GM19395 (cell line): ENCODE measurements at regions not wholly inside any gene's neighbourhood (a gene's known extent, or its start where the extent isn't known, plus 50 kb on each side); places are given as distances from the start of the nearest gene placed in this dataset.
"Not testable (repeated sequence)": the region's sequence is repeated elsewhere in the genome, so short reads cannot be mapped to it uniquely, and the experiment has no call there.

Experiments used
- ATAC-seq: cut with Tn5 transposase; IDR thresholded peaks from one replicate; pipeline ENCODE4 v1.9.1; 2021; ENCODE audit warnings: mild to moderate bottlenecking, moderate library complexity; ENCODE audit not compliant: unreplicated experiment

DNA sequence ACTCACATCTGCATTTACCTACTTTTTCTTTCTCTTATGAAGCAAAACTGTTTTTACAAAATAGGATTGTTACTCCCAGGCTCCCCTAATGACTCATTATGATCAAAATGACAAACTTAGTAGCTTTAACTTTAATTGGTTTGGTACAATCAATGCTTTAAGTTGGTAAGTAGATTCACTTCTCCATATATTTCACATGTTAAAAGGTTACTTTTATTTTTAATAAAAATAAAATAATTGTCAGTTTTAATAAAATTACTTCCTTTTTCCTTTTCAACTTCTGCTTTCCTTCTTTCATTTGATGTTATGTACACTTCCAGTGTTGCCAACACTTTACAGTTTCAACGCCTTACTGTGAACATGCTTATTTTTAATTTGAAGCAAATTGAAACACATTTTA, 477.6 kb downstream of the SETD4 start:
- ATAC-seq: no peak

DNA sequence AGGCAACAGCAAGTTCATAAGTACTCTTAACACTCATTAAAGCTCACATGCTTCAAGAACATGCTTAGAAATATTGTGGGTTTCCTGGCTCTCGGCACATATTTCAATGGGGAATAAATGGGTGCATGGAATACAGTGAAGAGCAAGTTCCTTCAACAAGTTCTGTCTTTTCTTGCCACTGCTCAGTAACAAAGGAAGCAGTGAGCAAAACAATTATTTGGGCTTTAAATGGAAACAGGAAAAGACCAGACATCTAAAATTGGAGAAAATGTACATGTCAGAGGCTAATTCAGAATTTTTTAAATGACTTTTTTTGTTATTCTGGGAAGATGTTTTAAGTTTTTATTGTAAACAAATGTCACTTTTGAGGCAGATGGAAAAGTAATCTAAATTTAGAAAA, 478.7 kb downstream of the SETD4 start:
- ATAC-seq: no peak

DNA sequence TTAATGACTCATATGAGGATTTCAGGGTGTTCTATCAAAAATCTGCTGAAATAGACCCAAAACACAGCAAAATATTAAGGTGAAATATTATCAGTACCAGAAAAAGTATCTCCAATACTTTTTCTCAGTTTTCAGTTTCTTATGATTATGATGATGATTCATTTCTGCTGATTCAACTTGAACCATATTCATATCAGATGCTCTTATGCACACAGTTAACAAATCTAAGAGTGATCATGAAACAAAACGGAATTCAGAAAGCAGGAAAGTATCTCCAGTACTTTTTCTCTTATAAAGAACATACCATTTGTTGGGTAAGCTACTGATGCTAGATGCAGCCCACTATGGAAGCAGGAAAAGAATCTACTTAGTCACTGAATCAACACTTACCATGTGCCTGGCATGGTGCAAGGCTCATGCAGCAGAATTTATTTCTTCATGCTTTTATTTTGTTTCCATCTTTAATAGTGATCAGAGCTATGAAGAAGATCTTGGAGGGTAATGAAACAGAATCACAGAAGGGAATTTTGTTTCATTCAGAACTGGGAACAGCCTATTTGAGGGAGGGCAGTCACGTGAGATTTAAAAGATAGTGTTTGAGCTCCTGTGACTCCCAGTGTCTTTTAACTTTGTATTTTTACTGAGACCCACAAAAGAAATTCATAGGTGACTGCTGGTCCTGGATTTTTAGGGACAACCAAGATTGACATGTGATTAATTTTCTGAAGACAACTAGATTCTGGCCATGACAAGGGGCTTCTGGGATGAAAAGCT, 480.6 kb downstream of the SETD4 start:
- ATAC-seq: no peak

DNA sequence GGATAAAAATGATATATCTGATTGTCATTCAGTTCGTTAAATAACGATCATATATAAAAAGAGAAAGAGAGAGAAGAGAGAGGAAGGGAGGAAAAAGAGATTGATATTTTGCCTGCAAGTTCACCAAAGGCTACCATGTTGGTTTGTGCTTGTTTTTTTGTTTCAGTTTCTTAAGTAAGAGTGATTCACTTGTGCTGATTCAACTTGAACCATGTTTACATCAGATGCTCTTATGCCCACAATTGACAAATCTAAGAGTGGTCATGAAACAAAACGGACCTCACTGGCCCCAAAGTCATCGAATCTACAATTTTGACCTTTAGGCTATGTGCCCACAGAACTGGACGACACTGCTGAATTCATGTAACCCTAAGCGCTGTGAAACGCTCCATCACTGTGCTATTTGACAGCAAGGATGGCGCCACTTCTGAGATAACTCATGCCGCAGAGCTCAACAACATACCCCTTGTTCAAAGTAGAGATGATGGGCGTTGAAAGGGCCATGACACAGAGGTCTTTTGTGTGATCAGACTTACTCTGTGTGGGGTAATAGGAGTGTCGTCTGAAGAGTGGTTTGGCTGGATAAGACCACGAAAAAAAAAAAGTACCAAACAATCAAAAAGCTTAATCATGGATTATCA, 481.4 kb downstream of the SETD4 start:
- no peak for ATAC-seq

DNA sequence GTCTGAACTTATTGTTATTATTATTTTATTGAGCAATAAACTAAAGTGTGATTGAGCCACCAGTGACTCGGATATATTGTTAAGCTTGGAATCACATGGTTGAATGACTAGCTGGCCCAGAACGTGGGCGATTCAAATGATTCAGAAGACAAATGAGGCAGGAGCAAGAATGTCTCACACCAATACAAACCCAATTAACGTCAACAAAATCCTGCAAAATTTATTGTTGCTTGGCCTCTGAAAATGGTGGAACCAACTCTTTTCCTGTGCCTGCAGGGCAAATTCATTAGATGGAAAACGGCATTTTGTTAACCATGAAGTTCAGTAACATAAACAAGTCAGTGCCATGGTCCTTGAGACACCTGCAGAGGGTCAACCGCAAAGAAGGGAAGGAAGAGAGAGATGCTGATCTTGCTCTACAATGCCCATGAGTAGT, 482.0 kb downstream of the SETD4 start:
- ATAC-seq: no peak

DNA sequence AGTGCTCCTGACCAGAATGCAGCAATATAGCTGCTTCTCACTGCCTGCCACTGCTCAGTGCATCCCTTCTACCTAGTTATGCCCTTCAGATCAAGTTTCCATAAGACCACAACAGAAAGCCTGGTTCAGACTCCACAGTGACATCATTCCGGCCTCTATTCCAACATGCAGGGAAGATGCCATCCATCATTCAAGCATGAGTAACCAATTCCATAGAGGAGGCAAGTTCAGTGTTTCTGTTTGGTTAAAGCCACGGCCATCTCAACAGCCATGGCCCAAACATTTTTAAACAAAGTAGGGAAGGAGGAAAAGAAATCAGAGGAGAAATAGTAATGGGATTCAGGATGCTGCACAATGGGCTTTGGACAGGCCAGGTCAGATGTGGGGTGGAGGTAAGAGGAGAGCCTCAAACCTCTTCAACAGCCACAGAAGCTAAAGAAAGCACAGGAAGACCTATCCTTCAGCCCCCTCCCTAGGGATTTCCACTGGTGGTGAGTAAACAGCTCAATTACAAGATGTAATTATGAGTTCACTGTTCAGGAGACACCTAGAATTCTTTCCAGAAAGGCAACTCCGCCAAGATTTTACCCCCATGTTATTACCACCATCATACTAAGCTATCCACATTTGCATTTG, 484.9 kb downstream of the SETD4 start:
- no peak for ATAC-seq

DNA sequence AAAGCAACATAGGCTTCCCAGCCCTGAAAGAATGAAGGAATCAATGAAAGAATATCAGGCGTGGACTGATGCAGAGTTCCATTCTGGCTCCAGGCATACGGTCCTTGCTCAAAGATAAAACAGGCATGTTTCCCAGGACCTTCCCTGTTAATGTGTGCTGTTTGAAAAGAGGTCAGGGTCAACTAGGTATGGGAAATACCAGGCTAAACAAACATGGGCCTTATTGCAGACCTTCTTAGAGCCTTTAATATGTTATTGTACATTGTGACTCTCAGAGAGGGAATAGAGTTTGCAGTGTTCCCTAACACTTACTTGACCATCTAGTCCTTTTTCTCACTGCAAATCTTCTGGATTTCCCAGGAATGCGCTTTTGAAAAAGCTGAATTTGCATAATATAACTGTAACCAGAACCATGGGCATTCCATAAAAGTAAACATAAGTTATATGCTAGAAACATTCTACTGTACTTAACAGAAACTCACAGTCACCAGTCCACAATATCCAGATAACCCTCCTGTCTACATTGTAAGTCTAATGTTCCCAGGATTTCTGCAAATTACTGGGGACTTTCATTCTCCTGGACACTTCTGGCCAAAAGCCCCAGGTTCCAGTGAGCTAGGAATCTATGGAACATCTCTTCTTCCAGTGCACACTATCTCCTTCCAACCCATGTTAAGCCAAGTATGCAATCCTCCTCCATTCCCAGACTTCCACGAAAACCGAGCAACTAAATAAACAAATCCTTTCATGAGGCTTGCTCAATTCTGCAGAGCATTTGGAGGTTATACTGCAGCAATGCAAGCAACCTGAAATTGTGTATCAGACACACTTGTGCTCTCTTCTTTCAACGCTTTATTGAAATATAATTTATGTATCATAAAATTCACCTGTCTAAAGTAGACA, 486.6 kb downstream of the SETD4 start:
- ATAC-seq: no peak

DNA sequence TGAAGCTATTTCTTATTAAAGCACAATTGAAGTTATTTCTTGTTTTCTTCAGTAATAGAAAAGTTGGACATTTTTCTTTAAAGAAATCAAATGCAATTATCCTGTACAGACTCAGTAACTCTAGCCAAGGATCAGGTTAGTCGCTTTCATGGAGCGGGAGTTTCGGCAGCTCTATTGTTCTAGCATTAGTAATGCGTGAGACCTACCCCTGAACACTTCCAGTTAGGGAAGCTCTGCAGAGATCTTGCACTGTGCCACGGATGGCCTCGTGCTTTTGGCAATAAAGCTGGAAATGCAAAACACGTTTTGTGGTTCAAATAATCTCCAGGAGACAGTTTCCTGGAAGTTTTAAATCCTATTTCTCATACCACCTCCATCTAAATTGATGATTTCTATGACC, 488.4 kb downstream of the SETD4 start:
- ATAC-seq: no peak

DNA sequence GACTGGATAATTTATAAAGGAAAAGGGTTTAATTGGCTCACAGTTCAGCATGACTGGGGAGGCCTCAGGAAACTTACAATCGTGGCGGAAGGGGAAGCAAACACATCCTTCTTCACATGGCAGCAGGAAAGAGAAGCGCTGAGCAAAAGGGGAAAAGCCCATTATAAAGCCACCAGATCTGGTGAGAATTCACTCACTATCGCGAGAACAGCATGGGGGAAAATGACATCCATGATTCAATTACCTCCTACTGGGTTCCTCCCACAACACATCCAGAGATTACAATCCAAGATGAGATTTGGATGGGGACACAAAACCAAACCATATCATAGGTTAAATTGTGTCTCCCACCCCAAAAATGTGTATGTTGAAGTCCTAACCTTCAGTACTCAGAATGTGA, 491.7 kb downstream of the SETD4 start:
- ATAC-seq: no peak

DNA sequence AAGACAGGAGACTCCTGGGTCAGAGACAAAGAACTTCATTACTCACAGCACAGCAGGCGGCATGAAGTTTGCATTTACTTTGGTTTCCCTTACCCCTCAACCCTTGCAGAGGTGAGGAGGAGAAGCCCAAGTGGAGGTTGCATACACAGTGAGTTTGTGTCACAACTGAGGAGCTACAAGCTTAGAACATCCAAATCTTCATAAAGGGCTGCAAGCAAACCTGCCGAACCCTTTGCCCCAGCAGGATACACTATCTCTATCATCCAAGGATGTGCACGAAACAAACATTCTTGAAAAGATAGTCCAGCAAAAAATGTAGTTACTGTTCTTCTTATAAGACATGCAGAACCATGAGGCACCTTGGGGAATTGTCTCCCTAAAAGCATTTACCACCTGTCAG, 493.5 kb downstream of the SETD4 start:
- ATAC-seq: no peak

DNA sequence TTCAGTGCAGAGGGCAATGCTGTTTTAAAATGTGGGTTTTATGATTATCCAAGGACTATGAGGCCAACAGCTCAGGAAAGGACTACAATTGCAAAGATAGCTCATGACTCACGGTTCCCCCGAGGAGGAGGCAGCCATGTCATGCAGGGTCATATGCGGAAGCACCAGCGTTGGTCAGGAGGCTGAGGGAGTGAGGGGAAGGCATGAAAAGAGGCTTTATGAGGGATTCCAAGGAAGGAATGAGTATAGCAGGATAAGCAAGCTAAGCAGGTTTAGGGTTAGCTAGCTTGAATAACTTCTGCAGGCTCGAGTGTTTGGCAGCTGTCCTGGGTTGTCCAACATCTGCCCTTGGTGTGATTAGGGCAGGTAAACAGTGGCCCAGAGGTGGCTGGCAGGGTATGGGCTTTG, 495.1 kb downstream of the SETD4 start:
- no peak for ATAC-seq

DNA sequence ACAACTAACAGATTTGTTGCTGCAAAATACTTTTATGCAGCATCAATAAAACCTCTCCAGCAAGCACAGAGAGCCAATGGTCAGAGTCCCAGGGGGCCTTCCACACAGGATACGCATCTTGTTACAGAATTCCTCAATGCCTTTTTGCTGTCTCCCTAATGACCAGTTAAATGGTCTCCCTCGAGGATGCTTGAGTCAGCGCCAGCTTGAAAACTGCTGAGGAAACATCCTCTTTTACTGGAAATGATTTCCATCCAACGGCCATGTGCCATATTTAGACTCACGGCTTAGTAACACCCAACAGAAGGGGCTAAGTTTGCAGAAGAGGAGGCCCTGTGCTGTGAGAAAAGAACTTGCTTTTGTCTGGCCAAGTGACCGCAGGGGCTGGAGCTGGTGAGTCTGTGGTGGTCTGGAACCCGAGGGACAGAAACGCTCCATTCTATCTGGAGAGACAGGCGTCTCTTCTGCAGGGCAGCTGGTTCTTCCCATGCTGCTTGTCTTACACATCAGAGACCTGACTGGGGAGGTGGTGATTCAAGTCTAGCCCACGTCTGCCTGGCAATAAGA, 496.4 kb downstream of the SETD4 start:
- no peak for ATAC-seq

DNA sequence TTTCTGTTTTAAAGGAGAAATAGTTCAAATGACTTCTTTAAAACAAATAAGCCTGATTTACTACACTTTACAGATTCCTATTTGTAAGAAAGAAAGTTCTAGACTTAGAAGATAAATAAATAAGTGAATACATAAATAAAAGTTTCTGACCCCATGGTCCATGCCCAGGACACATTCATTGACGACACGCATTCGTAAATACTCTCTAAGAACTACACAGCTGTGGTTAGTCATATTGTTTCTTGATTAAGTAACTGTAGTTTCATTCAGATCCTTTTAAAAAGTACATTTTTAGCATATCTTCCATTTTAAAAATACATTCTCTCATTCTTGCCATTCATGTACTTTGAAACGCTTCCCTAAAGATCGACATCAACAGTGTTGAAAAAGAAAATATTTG, 497.4 kb downstream of the SETD4 start:
- no peak for ATAC-seq

DNA sequence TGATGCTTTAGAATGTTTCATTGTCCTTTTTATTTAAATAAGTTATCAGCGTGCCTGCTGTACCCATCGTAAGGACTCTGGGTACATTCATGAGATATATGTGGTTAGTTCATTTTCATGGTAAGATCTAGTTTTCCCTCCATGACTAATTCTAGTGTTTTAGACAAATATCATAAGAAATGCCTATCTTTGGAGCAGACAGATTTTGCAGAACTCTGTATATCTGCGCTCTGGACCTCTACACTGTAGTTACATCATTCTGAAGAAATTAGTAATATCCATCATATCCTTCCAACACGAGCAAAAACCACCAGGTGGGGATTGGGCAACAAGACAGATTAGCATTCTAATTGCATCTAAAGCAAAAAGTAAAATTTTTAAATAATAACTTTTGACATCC, 499.2 kb downstream of the SETD4 start:
- ATAC-seq: no peak

DNA sequence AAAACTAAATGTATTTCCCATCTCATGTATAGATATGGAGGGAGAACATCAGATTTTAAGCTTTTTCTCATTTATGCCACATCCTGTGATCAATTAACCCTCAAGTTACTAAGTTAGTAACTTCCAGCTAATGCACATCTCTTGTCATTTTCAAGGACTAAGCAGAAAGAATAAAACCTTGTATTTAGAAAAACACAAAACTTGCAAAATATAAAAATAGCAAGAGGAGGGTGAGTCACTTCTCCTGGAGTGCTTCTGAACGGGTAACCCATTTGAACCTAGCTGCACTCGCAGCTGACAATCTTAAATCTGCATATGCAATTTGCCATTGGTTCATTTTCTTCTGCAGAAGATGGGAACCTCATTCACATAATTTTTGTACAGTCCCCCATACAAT, 500.5 kb downstream of the SETD4 start:
- ATAC-seq: no peak

DNA sequence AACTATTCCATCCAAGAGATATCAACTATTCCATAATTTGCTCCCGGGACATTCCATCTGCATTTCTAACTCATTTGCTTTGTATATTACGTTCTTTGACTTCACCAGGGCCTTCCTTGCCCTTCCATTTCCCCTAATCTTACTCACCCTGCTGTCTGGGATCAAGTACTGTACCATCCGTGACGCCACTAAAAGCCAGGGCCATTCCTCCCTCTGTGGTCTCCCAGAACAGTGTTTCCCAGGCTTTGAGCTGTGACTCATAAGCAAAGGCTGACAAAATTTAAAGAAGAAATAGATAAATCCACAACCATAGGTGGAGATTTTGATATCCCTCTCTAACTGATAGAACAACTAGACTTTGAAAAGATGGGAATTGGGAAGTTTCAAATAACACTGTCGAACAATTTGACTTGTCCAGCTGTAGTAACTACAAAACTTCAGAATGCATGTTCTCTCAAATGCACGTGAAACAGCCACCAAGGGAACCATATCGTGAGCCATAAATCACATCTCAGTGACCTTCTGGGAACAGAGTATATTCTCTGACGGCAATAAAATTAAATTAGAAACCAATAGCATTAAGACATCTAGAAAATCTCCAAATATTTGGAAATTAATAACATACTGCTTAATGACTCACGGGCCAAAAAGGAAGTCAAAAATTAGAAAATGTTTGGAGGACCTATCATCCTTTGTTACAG, 501.0 kb downstream of the SETD4 start:
- no peak for ATAC-seq

DNA sequence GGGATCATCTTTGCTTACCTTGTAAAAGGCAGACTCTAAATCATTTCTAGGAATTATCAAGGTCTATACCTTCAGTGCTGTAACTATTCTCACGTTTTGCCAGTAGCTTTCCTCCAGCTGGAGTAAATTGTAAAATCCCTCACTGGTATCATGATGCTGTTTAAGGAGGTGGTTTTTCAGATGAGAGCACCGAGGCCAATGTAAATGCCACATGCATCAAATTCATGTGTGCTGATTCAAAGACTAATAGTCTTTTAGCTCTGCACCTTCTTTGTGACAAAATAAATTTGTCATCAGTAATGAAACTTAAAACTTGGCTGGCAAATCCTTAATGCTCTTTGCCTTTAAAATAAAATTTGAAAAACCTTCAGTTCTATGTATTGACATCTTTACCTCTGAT, 503.8 kb downstream of the SETD4 start:
- no peak for ATAC-seq

DNA sequence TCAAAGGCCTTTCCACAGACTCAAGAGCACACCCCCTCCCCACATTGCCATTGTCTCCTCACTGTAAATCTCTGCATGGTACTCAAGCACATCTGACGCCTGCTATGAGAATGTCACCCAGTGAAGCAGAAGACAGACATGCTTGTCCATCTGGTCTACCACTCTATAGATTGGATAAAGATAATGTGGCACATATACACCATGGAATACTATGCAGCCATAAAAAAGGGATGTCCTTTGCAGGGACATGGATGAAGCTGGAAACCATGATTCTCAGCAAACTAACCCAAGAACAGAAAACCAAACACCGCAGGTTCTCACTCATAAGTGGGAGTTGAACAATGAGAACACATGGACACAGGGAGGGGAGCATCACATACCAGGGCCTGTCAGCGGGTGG, 503.4 kb upstream of the RUNX1 start:
- ATAC-seq: not testable (repeated sequence)

DNA sequence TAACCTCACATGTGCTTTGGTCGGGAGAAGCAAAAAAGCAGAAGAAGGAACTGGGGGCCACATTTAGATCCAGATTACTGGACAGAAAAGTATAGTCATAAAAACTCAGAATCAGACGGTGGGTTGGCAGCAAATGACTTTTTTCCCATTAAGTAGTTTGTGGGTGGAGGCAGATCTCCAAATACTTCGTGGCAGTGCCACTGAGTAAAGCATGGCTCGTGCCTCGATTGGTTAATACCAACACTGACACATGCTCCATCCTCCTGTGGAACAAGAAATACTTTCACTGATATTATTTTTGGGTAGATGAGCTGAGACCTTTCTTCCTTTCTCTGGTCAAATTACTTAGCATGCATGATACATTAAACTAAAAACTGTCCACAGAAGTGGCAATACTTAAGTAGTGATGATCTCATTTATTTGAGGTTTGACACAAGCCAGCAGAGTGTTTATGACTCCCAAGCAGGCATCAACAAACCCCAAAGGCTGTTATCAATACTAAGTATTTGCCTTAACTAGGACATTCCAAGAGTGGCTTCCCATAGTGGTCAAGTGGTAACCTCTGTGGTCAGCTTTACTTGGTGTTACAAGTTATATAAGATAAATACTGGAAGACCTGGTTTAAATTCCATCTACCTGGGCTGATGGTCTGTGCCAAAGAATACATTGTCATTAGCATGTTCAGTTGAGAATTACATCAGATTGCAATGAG, 500.0 kb upstream of the RUNX1 start:
- no peak for ATAC-seq
